NB4 (cell line): ENCODE measurements at regions not wholly inside any gene's neighbourhood (a gene's known extent, or its start where the extent isn't known, plus 50 kb on each side); places are given as distances from the start of the nearest gene placed in this dataset.

ENCODE experiments used
- CTCF ChIP-seq: IDR thresholded peaks from one replicate; pipeline ENCODE4 v1.5.1; 2012; ENCODE audit warnings: low read depth, low read length
- MYC ChIP-seq: IDR thresholded peaks from 2 replicates; pipeline ENCODE4 v1.6.1; 2011; ENCODE audit warnings: low read depth, low read length
- POLR2A ChIP-seq: IDR thresholded peaks from 2 replicates; pipeline ENCODE4 v1.6.1; 2011; ENCODE audit warnings: mild to moderate bottlenecking; ENCODE audit not compliant: insufficient read length; ENCODE audit errors: extremely low read depth
- TF ChIP-seq, protein P1 (sequence below): IDR thresholded peaks from 2 replicates; pipeline ENCODE4 v1.6.1; 2011; ENCODE audit warnings: low read depth, low read length

- TF ChIP-seq CTCF: no peak
- TF ChIP-seq, protein P1, sequence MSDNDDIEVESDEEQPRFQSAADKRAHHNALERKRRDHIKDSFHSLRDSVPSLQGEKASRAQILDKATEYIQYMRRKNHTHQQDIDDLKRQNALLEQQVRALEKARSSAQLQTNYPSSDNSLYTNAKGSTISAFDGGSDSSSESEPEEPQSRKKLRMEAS: no peak
- TF ChIP-seq MYC: no peak
- TF ChIP-seq POLR2A: no peak
These were observed 583.5 kb upstream of the MKI67 start for GRCh38 chr10:128709686-128710085.
